ENCODE measurements at regions not wholly inside any gene's neighbourhood (a gene's known extent, or its start where the extent isn't known, plus 50 kb on each side); places are given as distances from the start of the nearest gene placed in this dataset.

DNA sequence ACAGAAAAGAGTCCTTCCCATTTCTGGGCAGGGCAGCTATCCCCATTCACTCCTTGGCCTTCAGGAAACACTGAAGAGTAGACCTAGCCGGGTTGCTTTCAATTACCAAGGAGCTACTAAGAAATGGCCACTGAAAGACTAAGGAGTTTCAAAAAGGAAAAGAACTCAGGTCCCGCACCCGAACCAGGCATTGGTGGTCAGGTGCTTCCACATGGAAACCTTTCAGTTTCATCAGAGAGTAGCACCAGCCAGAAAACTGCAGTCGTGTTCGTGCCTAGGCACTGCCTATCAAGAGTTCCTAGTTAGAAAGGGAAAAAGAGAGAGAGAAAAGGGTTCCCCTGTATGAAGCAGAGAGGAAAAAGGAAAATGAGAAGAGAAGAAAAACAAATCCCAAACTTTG, 237.9 kb downstream of the KLHL4 start:
- DNase-seq (ENCODE audit: low spot score) (no peak), ATAC-seq (no peak)
- ChIA-PET POLR2A (no interaction called here), CTCF (no interaction called here)
- H3K4me1 Mint-ChIP-seq = peaks cover 10% of the 10 kb centered on the region
- H3K9me3 Mint-ChIP-seq = peaks cover 25% of the 10 kb centered on the region
- no peak for TF ChIP-seq ZNF416 (CRISPR knock-in tag; IDR thresholded peaks at IDR 0.05)
- TF ChIP-seq ZBTB21 (CRISPR knock-in tag; IDR thresholded peaks at IDR 0.05; ENCODE audit: borderline replicate concordance) = no peak
- no peak for TF ChIP-seq EMX1 (CRISPR knock-in tag; IDR thresholded peaks at IDR 0.05)
- no peak for TF ChIP-seq MYBL2 (CRISPR knock-in tag; IDR thresholded peaks at IDR 0.05)
- no peak overlapping the region for H3K27ac Mint-ChIP-seq
- H3K27me3 Mint-ChIP-seq (ENCODE audit: low read depth) = no peaks in the 10 kb centered on the region
- no peak overlapping the region for H3K4me3 Mint-ChIP-seq
- peaks cover 15% of the 10 kb centered on the region for H3K36me3 Mint-ChIP-seq

DNA sequence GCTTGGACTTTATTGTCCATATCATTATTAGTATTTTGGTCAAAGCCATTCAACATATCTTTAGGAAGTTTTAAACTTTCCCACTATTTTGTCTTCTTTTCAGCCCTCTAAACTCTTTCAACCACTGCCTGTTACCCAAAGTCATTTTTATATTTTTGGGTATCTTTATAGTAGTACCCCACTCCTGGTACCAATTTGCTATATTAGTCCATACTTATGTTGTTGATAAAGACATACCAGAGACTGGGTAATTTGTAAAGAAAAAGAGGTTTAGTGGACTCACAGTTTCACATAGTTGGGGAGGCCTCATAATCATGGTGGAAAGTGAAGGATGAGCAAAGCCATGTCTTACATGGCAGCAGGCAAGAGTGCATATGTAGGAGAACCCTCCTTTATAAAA, 271.4 kb downstream of the KLHL4 start:
- CTCF ChIA-PET = no interaction called here
- ATAC-seq = no peak
- no peaks in the 10 kb centered on the region for H3K4me1 Mint-ChIP-seq

GRCh38 chrX:87798039-87798438, 280.4 kb downstream of the KLHL4 start:
- Mint-ChIP-seq H3K4me3 (no peak overlapping the region), H3K9me3 (no peaks in the 10 kb centered on the region), H3K27me3 (ENCODE audit: low read depth) (no peaks in the 10 kb centered on the region), H3K4me1 (peaks cover 12% of the 10 kb centered on the region), H3K36me3 (no peaks in the 10 kb centered on the region), H3K27ac (no peak overlapping the region)
- ChIA-PET CTCF (no interaction called here), POLR2A (no interaction called here)
- ATAC-seq (no peak), DNase-seq (ENCODE audit: low spot score) (no peak)
- TF ChIP-seq, protein P1, sequence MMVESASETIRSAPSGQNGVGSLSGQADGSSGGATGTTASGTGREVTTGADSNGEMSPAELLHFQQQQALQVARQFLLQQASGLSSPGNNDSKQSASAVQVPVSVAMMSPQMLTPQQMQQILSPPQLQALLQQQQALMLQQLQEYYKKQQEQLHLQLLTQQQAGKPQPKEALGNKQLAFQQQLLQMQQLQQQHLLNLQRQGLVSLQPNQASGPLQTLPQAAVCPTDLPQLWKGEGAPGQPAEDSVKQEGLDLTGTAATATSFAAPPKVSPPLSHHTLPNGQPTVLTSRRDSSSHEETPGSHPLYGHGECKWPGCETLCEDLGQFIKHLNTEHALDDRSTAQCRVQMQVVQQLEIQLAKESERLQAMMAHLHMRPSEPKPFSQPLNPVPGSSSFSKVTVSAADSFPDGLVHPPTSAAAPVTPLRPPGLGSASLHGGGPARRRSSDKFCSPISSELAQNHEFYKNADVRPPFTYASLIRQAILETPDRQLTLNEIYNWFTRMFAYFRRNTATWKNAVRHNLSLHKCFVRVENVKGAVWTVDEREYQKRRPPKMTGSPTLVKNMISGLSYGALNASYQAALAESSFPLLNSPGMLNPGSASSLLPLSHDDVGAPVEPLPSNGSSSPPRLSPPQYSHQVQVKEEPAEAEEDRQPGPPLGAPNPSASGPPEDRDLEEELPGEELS (CRISPR knock-in tag; IDR thresholded peaks at IDR 0.05) = no peak
- no peak for TF ChIP-seq ZNF121 (CRISPR knock-in tag; IDR thresholded peaks at IDR 0.05)
- TF ChIP-seq, protein P2, sequence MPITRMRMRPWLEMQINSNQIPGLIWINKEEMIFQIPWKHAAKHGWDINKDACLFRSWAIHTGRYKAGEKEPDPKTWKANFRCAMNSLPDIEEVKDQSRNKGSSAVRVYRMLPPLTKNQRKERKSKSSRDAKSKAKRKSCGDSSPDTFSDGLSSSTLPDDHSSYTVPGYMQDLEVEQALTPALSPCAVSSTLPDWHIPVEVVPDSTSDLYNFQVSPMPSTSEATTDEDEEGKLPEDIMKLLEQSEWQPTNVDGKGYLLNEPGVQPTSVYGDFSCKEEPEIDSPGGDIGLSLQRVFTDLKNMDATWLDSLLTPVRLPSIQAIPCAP (CRISPR knock-in tag; IDR thresholded peaks at IDR 0.05) = no peak
- no peak for TF ChIP-seq JAZF1 (CRISPR knock-in tag; IDR thresholded peaks at IDR 0.05)
- TF ChIP-seq SP1 (CRISPR knock-in tag; conservative IDR thresholded peaks at IDR 0.05) = no peak
- no peak for TF ChIP-seq CBFB (CRISPR knock-in tag; IDR thresholded peaks at IDR 0.05; ENCODE audit: low read depth)
- no peak for TF ChIP-seq FOXJ3 (CRISPR knock-in tag; IDR thresholded peaks at IDR 0.05; ENCODE audit: borderline replicate concordance)
- TF ChIP-seq ZNF138 (CRISPR knock-in tag; conservative IDR thresholded peaks at IDR 0.05) = no peak
- TF ChIP-seq, protein P3, sequence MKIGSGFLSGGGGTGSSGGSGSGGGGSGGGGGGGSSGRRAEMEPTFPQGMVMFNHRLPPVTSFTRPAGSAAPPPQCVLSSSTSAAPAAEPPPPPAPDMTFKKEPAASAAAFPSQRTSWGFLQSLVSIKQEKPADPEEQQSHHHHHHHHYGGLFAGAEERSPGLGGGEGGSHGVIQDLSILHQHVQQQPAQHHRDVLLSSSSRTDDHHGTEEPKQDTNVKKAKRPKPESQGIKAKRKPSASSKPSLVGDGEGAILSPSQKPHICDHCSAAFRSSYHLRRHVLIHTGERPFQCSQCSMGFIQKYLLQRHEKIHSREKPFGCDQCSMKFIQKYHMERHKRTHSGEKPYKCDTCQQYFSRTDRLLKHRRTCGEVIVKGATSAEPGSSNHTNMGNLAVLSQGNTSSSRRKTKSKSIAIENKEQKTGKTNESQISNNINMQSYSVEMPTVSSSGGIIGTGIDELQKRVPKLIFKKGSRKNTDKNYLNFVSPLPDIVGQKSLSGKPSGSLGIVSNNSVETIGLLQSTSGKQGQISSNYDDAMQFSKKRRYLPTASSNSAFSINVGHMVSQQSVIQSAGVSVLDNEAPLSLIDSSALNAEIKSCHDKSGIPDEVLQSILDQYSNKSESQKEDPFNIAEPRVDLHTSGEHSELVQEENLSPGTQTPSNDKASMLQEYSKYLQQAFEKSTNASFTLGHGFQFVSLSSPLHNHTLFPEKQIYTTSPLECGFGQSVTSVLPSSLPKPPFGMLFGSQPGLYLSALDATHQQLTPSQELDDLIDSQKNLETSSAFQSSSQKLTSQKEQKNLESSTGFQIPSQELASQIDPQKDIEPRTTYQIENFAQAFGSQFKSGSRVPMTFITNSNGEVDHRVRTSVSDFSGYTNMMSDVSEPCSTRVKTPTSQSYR (CRISPR knock-in tag; IDR thresholded peaks at IDR 0.05) = no peak
- TF ChIP-seq ELF4 (CRISPR knock-in tag; IDR thresholded peaks at IDR 0.05; ENCODE audit: low read depth) = no peak
- no peak for TF ChIP-seq AR (CRISPR knock-in tag; IDR thresholded peaks at IDR 0.05)
- no peak for TF ChIP-seq ZNF317 (CRISPR knock-in tag; IDR thresholded peaks at IDR 0.05; ENCODE audit: borderline replicate concordance, low read depth)
- TF ChIP-seq ZNF423 (CRISPR knock-in tag; IDR thresholded peaks at IDR 0.05) = no peak
- TF ChIP-seq NR3C1 (CRISPR knock-in tag; conservative IDR thresholded peaks at IDR 0.05; ENCODE audit: low read depth) = no peak

More for the DNA sequence above, 271.4 kb downstream of the KLHL4 start:
- POLR2A ChIA-PET = no interaction called here
- Mint-ChIP-seq H3K4me3 (no peak overlapping the region), H3K27ac (no peak overlapping the region), H3K36me3 (peaks cover 34% of the 10 kb centered on the region), H3K9me3 (peaks cover 40% of the 10 kb centered on the region), H3K27me3 (ENCODE audit: low read depth) (no peaks in the 10 kb centered on the region)
- no peak for DNase-seq (ENCODE audit: low spot score)
- no peak for TF ChIP-seq TCF7 (CRISPR knock-in tag; IDR thresholded peaks at IDR 0.05; ENCODE audit: low read depth)
- TF ChIP-seq, protein P4, sequence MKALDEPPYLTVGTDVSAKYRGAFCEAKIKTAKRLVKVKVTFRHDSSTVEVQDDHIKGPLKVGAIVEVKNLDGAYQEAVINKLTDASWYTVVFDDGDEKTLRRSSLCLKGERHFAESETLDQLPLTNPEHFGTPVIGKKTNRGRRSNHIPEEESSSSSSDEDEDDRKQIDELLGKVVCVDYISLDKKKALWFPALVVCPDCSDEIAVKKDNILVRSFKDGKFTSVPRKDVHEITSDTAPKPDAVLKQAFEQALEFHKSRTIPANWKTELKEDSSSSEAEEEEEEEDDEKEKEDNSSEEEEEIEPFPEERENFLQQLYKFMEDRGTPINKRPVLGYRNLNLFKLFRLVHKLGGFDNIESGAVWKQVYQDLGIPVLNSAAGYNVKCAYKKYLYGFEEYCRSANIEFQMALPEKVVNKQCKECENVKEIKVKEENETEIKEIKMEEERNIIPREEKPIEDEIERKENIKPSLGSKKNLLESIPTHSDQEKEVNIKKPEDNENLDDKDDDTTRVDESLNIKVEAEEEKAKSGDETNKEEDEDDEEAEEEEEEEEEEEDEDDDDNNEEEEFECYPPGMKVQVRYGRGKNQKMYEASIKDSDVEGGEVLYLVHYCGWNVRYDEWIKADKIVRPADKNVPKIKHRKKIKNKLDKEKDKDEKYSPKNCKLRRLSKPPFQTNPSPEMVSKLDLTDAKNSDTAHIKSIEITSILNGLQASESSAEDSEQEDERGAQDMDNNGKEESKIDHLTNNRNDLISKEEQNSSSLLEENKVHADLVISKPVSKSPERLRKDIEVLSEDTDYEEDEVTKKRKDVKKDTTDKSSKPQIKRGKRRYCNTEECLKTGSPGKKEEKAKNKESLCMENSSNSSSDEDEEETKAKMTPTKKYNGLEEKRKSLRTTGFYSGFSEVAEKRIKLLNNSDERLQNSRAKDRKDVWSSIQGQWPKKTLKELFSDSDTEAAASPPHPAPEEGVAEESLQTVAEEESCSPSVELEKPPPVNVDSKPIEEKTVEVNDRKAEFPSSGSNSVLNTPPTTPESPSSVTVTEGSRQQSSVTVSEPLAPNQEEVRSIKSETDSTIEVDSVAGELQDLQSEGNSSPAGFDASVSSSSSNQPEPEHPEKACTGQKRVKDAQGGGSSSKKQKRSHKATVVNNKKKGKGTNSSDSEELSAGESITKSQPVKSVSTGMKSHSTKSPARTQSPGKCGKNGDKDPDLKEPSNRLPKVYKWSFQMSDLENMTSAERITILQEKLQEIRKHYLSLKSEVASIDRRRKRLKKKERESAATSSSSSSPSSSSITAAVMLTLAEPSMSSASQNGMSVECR (CRISPR knock-in tag; IDR thresholded peaks at IDR 0.05; ENCODE audit: borderline replicate concordance) = no peak

Data from WTC11 (cell line).